ENCODE measurements at regions not wholly inside any gene's neighbourhood (a gene's known extent, or its start where the extent isn't known, plus 50 kb on each side); places are given as distances from the start of the nearest gene placed in this dataset.

GRCh38 chr2:54397426-54397825 lies 58.7 kb upstream of the SPTBN1 start:
- TF ChIP-seq, protein P1, sequence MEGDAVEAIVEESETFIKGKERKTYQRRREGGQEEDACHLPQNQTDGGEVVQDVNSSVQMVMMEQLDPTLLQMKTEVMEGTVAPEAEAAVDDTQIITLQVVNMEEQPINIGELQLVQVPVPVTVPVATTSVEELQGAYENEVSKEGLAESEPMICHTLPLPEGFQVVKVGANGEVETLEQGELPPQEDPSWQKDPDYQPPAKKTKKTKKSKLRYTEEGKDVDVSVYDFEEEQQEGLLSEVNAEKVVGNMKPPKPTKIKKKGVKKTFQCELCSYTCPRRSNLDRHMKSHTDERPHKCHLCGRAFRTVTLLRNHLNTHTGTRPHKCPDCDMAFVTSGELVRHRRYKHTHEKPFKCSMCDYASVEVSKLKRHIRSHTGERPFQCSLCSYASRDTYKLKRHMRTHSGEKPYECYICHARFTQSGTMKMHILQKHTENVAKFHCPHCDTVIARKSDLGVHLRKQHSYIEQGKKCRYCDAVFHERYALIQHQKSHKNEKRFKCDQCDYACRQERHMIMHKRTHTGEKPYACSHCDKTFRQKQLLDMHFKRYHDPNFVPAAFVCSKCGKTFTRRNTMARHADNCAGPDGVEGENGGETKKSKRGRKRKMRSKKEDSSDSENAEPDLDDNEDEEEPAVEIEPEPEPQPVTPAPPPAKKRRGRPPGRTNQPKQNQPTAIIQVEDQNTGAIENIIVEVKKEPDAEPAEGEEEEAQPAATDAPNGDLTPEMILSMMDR (IDR thresholded peaks at IDR 0.05): no peak
- TF ChIP-seq EZH2 (IDR thresholded peaks at IDR 0.05; ENCODE audit: borderline replicate concordance, insufficient read depth, low read depth, low read length, poor library complexity, severe bottlenecking): no peak
